Calu3 (cell line): ENCODE measurements at regions not wholly inside any gene's neighbourhood (a gene's known extent, or its start where the extent isn't known, plus 50 kb on each side); places are given as distances from the start of the nearest gene placed in this dataset.

ENCODE experiments used
- BruUV-seq: library from RNA; stranded (reverse); fragments of 400-500 nt; replicated peaks from 2 replicates; lab custom pipeline; 2021; lab: Mats Ljungman, UMichigan
- CTCF ChIA-PET: fragments of 300-600 bp; sonication (Branson Sonifier 250); formaldehyde crosslinking; loops from one replicate; lab custom pipeline; 2022; ENCODE audit warnings: antibody characterized with exemption; lab: Charles Lee
- DNase-seq: peaks from one replicate; pipeline ENCODE4 v3.0.0; 2022
- H3K27ac Mint-ChIP-seq: one replicate; pipeline ENCODE4 v1.8.0; 2022; ENCODE audit warnings: mixed read lengths; ENCODE audit not compliant: unreplicated experiment
- H3K27me3 Mint-ChIP-seq: one replicate; pipeline ENCODE4 v1.8.0; 2022; ENCODE audit warnings: mixed read lengths; ENCODE audit not compliant: unreplicated experiment
- H3K36me3 Mint-ChIP-seq: one replicate; pipeline ENCODE4 v1.8.0; 2022; ENCODE audit warnings: mild to moderate bottlenecking, moderate library complexity, mixed read lengths; ENCODE audit not compliant: insufficient read depth, unreplicated experiment
- H3K4me1 Mint-ChIP-seq: one replicate; pipeline ENCODE4 v1.8.0; 2022; ENCODE audit warnings: mild to moderate bottlenecking, low read depth, mixed read lengths; ENCODE audit not compliant: unreplicated experiment
- H3K4me3 Mint-ChIP-seq: one replicate; pipeline ENCODE4 v1.8.0; 2022; ENCODE audit warnings: mild to moderate bottlenecking, low read depth, moderate library complexity, mixed read lengths; ENCODE audit not compliant: unreplicated experiment
- H3K9me3 Mint-ChIP-seq: one replicate; pipeline ENCODE4 v1.8.0; 2022; ENCODE audit warnings: low read depth, mixed read lengths; ENCODE audit not compliant: unreplicated experiment
- CTCF ChIP-seq: fragments of 200-600 bp; IDR thresholded peaks from one replicate; pipeline ENCODE4 v1.8.0; 2022; ENCODE audit warnings: antibody characterized with exemption; ENCODE audit not compliant: unreplicated experiment
- intact Hi-C: fragments of 100-400 bp; cut with micrococcal nuclease; formaldehyde crosslinking; loops from one replicate; pipeline ENCODE4 v1.10.0; 2022; ENCODE audit not compliant: unreplicated experiment

- no peak for DNase-seq
- CTCF ChIA-PET = no interaction called here
- no peaks in the 10 kb centered on the region for H3K36me3 Mint-ChIP-seq
- no TSS peak for BruUV-seq
- H3K4me1 Mint-ChIP-seq = no peaks in the 10 kb centered on the region
- intact Hi-C loops = no loop called here
- no peak for TF ChIP-seq CTCF
- no peak overlapping the region for H3K27ac Mint-ChIP-seq
- no peaks in the 10 kb centered on the region for H3K27me3 Mint-ChIP-seq
- H3K9me3 Mint-ChIP-seq = peaks cover 8% of the 10 kb centered on the region
- no peak overlapping the region for H3K4me3 Mint-ChIP-seq
Measured at GRCh38 chr10:37681617-37681999, 175.8 kb downstream of the ZNF248 start.

GRCh38 chr10:37680716-37681616 lies 176.4 kb downstream of the ZNF248 start:
- Mint-ChIP-seq H3K36me3 (no peaks in the 10 kb centered on the region), H3K4me3 (no peak overlapping the region), H3K27me3 (no peaks in the 10 kb centered on the region), H3K27ac (no peak overlapping the region), H3K9me3 (peaks cover 8% of the 10 kb centered on the region), H3K4me1 (no peaks in the 10 kb centered on the region)
- TF ChIP-seq CTCF = no peak
- CTCF ChIA-PET = no interaction called here
- BruUV-seq = no TSS peak
- intact Hi-C loops = no loop called here
- no peak for DNase-seq

- no TSS peak for BruUV-seq
- Mint-ChIP-seq H3K27me3 (no peaks in the 10 kb centered on the region), H3K36me3 (no peaks in the 10 kb centered on the region), H3K4me3 (no peak overlapping the region), H3K4me1 (no peaks in the 10 kb centered on the region), H3K9me3 (peaks cover 10% of the 10 kb centered on the region), H3K27ac (no peak overlapping the region)
- no peak for DNase-seq
- intact Hi-C loops = no loop called here
- CTCF ChIA-PET = no interaction called here
- no peak for TF ChIP-seq CTCF
Measured at GRCh38 chr10:37680243-37680683, 177.1 kb downstream of the ZNF248 start.

DNA sequence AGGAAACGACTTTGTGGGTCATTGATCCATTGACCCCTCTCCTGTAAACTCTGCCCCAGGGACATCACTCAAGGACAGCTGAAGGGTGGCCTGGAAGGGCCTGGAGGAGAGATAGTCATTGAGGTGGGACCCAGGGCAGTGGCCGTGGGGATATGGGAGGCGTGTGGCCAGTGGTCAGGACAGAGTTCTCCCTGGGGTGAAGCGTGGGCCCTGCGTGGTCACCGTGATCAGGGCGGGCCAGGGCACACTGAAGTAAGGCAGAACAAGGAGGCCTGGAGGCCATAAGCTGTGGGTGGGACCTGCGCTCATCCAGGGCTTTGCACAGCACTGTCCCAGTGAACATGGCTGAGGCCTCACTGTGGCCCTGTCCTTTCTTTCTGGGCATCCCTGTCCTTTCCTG lies 177.9 kb downstream of the ZNF248 start:
- no peak for DNase-seq
- Mint-ChIP-seq H3K4me1 (no peaks in the 10 kb centered on the region), H3K27me3 (no peaks in the 10 kb centered on the region), H3K27ac (no peak overlapping the region), H3K9me3 (peaks cover 12% of the 10 kb centered on the region), H3K4me3 (no peak overlapping the region), H3K36me3 (no peaks in the 10 kb centered on the region)
- CTCF ChIA-PET = no interaction called here
- intact Hi-C loops = no loop called here
- BruUV-seq = no TSS peak
- TF ChIP-seq CTCF = no peak
